ENCODE measurements at regions not wholly inside any gene's neighbourhood (a gene's known extent, or its start where the extent isn't known, plus 50 kb on each side); places are given as distances from the start of the nearest gene placed in this dataset.

DNA sequence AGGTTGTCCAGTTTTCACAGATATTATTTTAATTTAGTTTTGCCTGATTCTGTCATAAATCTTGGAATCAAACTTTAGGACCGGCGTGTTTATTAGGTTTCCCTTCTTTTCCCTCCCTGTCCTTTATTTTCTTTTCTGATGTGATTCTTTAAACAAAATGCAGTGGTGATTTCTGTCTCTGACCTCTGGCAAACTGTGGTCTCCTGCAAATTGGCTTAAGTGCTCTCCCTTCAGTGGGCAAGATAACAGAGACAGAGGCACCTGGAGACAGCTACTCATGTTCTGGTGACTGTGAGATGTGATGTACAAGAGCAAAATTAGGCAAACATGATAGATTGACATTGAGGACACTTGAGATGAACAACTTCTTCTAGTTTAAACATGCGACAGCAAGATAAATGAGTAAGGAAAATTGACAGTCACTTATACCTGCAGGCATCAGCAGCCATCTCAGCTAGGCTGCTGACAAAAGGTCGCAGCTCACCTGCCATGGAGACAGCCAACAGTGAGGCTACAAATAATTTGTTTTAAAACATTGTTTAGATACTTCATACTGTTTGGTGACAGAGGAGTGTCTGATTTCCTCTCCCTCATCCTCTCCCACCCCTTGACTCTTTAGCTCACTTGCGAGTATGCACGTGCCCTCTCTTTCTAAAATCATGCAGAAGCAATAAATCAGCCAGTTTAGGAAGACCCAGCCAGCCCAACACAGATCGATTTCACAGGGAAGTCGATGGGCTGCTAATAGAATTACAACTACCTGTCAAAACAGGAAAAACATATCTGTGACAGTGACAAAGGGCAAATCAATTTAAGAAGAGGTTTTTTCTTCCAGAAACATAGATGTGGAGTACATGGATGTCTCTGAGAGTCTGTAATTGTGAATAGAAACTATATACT lies 63.4 kb upstream of the MAP3K7 start:
- Histone ChIP-seq H3K27me3 (ENCODE audit: control insufficient read depth in 3 of 3, insufficient read depth in 3 of 3, low read length in 2 of 3) (no peaks in the 10 kb centered on the region), H3K27ac (ENCODE audit: low read depth in 1 of 2, low read length in 1 of 2) (no peak overlapping the region), H3K4me3 (no peak overlapping the region), H3K9me3 (ENCODE audit: control insufficient read depth in 4 of 4, insufficient read depth in 3 of 4, low read length in 3 of 4) (peaks cover 0 to 4% (median 0%) of the 10 kb centered on the region in 4 donors), H3K9ac (ENCODE audit: insufficient read depth in 1 of 2, low read length in 2 of 2) (no peak overlapping the region), H3K4me1 (ENCODE audit: control insufficient read depth in 5 of 5, insufficient read depth in 5 of 5, low read length in 5 of 5) (no peaks in the 10 kb centered on the region), H3K36me3 (ENCODE audit: control insufficient read depth in 4 of 4, insufficient read depth in 4 of 4, low read length in 4 of 4) (no peaks in the 10 kb centered on the region)
- DNase-seq, result no peak
- TF ChIP-seq, protein P1, sequence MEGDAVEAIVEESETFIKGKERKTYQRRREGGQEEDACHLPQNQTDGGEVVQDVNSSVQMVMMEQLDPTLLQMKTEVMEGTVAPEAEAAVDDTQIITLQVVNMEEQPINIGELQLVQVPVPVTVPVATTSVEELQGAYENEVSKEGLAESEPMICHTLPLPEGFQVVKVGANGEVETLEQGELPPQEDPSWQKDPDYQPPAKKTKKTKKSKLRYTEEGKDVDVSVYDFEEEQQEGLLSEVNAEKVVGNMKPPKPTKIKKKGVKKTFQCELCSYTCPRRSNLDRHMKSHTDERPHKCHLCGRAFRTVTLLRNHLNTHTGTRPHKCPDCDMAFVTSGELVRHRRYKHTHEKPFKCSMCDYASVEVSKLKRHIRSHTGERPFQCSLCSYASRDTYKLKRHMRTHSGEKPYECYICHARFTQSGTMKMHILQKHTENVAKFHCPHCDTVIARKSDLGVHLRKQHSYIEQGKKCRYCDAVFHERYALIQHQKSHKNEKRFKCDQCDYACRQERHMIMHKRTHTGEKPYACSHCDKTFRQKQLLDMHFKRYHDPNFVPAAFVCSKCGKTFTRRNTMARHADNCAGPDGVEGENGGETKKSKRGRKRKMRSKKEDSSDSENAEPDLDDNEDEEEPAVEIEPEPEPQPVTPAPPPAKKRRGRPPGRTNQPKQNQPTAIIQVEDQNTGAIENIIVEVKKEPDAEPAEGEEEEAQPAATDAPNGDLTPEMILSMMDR (IDR thresholded peaks at IDR 0.05; ENCODE audit: control extremely low read depth, extremely low read depth), result no peak
- ATAC-seq (ENCODE audit: insufficient read depth, low FRiP score), result no peak
- WGBS, 2 donors, result 58 to 64% methylated on average over 8 of the region's 8 CpGs

DNA sequence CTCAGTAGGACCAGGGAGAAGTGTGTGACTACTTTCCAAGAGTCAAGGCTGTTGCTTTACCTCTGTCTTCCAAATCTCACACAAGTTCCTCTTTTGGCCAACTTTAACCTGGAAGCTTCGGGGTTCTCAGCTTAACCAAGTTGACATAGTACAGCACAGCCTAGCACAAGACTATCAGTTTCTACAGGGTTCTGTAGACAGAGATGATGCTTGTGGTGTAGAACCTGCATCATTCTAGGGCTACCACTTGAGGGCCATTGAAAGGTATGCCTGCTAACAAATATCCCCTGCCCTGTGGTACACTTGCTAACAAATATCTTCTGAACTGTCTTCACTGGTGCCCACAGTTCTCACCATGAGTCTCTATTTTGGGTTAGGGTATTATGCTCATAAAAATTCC lies 62.0 kb upstream of the MAP3K7 start:
- Histone ChIP-seq H3K9ac (ENCODE audit: insufficient read depth in 1 of 2, low read length in 2 of 2) (no peak overlapping the region), H3K4me3 (no peak overlapping the region), H3K27ac (ENCODE audit: low read depth in 1 of 2, low read length in 1 of 2) (no peak overlapping the region), H3K27me3 (ENCODE audit: control insufficient read depth in 3 of 3, insufficient read depth in 3 of 3, low read length in 2 of 3) (no peaks in the 10 kb centered on the region), H3K4me1 (ENCODE audit: control insufficient read depth in 5 of 5, insufficient read depth in 5 of 5, low read length in 5 of 5) (no peaks in the 10 kb centered on the region), H3K36me3 (ENCODE audit: control insufficient read depth in 4 of 4, insufficient read depth in 4 of 4, low read length in 4 of 4) (no peaks in the 10 kb centered on the region), H3K9me3 (ENCODE audit: control insufficient read depth in 4 of 4, insufficient read depth in 3 of 4, low read length in 3 of 4) (peaks cover 0 to 4% (median 0%) of the 10 kb centered on the region in 4 donors)
- ATAC-seq (ENCODE audit: insufficient read depth, low FRiP score), result no peak
- TF ChIP-seq, protein P1 (IDR thresholded peaks at IDR 0.05; ENCODE audit: control extremely low read depth, extremely low read depth), result no peak
- DNase-seq, result no peak
- 67 to 75% methylated on average over 1 of the region's 1 CpG for WGBS, 2 donors

DNA sequence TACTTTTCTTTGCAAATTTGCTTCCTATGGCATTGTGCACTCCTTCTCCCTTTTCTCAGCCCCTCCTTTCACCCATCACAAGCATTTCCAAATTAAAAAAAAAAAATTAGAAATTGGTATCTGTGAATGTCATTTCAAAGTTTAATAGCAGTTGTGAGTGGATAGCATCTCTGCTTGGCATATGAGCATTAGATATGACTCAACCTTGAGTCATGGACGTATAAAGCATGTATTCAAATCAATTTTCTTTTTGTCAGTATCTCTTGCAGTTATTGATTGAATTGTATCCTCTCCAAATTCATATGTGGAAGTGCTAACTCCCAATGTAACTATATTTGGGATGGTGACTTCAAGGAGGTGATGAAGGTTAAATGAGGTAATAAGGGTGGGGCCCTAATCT lies 60.1 kb upstream of the MAP3K7 start:
- peaks cover 0 to 4% (median 0%) of the 10 kb centered on the region in 4 donors for H3K9me3 ChIP-seq (ENCODE audit: control insufficient read depth in 4 of 4, insufficient read depth in 3 of 4, low read length in 3 of 4)
- H3K4me3 ChIP-seq, result no peak overlapping the region
- DNase-seq (no peak), ATAC-seq (ENCODE audit: insufficient read depth, low FRiP score) (no peak)
- 77 to 84% methylated on average over 1 of the region's 1 CpG for WGBS, 2 donors
- no peaks in the 10 kb centered on the region for H3K36me3 ChIP-seq (ENCODE audit: control insufficient read depth in 4 of 4, insufficient read depth in 4 of 4, low read length in 4 of 4)
- H3K27me3 ChIP-seq (ENCODE audit: control insufficient read depth in 3 of 3, insufficient read depth in 3 of 3, low read length in 2 of 3), result no peaks in the 10 kb centered on the region
- H3K4me1 ChIP-seq (ENCODE audit: control insufficient read depth in 5 of 5, insufficient read depth in 5 of 5, low read length in 5 of 5), result no peaks in the 10 kb centered on the region
- H3K27ac ChIP-seq (ENCODE audit: low read depth in 1 of 2, low read length in 1 of 2), result no peak overlapping the region
- H3K9ac ChIP-seq (ENCODE audit: insufficient read depth in 1 of 2, low read length in 2 of 2), result no peak overlapping the region
- TF ChIP-seq, protein P1 (IDR thresholded peaks at IDR 0.05; ENCODE audit: control extremely low read depth, extremely low read depth), result no peak

Measured in lung (tissue), 11 donors.